ENCODE measurements at regions not wholly inside any gene's neighbourhood (a gene's known extent, or its start where the extent isn't known, plus 50 kb on each side); places are given as distances from the start of the nearest gene placed in this dataset.

DNA sequence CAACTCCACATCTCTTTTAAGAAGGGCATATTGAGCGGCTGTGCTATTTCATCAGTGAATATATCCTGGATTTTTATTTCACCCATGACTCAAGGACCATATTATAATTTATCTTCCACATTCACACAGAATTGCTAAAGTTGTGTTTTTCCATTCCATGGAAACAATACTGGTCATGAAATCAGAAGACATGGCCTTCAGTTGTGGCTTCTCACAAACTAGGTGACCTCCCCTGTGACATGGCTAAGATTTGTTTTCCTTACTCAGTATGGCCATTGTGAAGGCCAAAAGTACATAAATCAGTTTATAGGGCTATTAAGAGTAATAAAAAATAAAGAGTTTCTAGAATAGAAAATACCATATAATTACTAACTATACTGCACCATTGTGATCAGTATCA is 415.6 kb downstream of the OXSM start:
- TF ChIP-seq, protein P1, sequence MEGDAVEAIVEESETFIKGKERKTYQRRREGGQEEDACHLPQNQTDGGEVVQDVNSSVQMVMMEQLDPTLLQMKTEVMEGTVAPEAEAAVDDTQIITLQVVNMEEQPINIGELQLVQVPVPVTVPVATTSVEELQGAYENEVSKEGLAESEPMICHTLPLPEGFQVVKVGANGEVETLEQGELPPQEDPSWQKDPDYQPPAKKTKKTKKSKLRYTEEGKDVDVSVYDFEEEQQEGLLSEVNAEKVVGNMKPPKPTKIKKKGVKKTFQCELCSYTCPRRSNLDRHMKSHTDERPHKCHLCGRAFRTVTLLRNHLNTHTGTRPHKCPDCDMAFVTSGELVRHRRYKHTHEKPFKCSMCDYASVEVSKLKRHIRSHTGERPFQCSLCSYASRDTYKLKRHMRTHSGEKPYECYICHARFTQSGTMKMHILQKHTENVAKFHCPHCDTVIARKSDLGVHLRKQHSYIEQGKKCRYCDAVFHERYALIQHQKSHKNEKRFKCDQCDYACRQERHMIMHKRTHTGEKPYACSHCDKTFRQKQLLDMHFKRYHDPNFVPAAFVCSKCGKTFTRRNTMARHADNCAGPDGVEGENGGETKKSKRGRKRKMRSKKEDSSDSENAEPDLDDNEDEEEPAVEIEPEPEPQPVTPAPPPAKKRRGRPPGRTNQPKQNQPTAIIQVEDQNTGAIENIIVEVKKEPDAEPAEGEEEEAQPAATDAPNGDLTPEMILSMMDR (IDR thresholded peaks at IDR 0.05), result no peak
- TF ChIP-seq SIN3A (IDR thresholded peaks at IDR 0.05; ENCODE audit: borderline replicate concordance, low read depth, low read length) (no peak), CHD2 (IDR thresholded peaks at IDR 0.05; ENCODE audit: low read length, partially characterized antibody) (no peak), FOSL2 (IDR thresholded peaks at IDR 0.05; ENCODE audit: borderline replicate concordance, low read depth) (no peak), TAF1 (IDR thresholded peaks at IDR 0.05; ENCODE audit: borderline replicate concordance, low read depth, low read length) (no peak), SMC3 (IDR thresholded peaks at IDR 0.05; ENCODE audit: low read depth, low read length) (no peak), JUND (IDR thresholded peaks at IDR 0.05) (no peak), EP300 (IDR thresholded peaks at IDR 0.05; ENCODE audit: borderline replicate concordance in 1 of 2, low read depth in 1 of 2, low read length in 1 of 2) (no peak), FOXM1 (IDR thresholded peaks at IDR 0.05; ENCODE audit: low read depth) (no peak)
- TF ChIP-seq, protein P2, sequence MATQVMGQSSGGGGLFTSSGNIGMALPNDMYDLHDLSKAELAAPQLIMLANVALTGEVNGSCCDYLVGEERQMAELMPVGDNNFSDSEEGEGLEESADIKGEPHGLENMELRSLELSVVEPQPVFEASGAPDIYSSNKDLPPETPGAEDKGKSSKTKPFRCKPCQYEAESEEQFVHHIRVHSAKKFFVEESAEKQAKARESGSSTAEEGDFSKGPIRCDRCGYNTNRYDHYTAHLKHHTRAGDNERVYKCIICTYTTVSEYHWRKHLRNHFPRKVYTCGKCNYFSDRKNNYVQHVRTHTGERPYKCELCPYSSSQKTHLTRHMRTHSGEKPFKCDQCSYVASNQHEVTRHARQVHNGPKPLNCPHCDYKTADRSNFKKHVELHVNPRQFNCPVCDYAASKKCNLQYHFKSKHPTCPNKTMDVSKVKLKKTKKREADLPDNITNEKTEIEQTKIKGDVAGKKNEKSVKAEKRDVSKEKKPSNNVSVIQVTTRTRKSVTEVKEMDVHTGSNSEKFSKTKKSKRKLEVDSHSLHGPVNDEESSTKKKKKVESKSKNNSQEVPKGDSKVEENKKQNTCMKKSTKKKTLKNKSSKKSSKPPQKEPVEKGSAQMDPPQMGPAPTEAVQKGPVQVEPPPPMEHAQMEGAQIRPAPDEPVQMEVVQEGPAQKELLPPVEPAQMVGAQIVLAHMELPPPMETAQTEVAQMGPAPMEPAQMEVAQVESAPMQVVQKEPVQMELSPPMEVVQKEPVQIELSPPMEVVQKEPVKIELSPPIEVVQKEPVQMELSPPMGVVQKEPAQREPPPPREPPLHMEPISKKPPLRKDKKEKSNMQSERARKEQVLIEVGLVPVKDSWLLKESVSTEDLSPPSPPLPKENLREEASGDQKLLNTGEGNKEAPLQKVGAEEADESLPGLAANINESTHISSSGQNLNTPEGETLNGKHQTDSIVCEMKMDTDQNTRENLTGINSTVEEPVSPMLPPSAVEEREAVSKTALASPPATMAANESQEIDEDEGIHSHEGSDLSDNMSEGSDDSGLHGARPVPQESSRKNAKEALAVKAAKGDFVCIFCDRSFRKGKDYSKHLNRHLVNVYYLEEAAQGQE (IDR thresholded peaks at IDR 0.05; ENCODE audit: low read depth, low read length), result no peak
- TF ChIP-seq, protein P3, sequence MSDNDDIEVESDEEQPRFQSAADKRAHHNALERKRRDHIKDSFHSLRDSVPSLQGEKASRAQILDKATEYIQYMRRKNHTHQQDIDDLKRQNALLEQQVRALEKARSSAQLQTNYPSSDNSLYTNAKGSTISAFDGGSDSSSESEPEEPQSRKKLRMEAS (IDR thresholded peaks at IDR 0.05; ENCODE audit: low read depth), result no peak

All from SK-N-SH (cell line).